ENCODE measurements at regions not wholly inside any gene's neighbourhood (a gene's known extent, or its start where the extent isn't known, plus 50 kb on each side); places are given as distances from the start of the nearest gene placed in this dataset.
"Not testable (repeated sequence)": the region's sequence is repeated elsewhere in the genome, so short reads cannot be mapped to it uniquely, and the experiment has no call there.

DNA sequence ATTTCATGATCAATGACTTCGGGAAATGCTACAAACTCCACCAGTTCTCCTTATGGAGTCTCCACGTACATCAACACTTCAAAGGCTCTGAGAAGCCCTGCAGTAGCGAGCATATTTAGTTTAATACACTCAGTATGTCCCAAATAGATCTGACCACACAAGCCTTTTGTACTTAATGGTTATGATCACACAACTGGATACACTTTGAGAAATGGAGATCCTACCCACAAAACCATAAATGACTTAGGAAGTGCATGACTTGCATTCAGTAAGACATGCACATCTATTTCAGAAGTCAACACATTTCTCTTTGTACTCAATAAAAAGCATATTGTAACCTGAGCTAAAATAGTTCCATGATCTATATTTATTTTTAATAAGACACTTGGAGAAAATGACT is 103.6 kb upstream of the SPATA12 start:
- no peak for DNase-seq (ENCODE audit: low read depth, low spot score)

- DNase-seq (ENCODE audit: low read depth, low spot score) = no peak
These were observed 104.9 kb upstream of the SPATA12 start for GRCh38 chr3:56955492-56956111.

- DNase-seq (ENCODE audit: low read depth, low spot score) = no peak
These were observed 106.3 kb upstream of the SPATA12 start for GRCh38 chr3:56954125-56954524.

GRCh38 chr3:56952846-56953245 is 107.6 kb upstream of the SPATA12 start:
- DNase-seq (ENCODE audit: low read depth, low spot score) = no peak

DNA sequence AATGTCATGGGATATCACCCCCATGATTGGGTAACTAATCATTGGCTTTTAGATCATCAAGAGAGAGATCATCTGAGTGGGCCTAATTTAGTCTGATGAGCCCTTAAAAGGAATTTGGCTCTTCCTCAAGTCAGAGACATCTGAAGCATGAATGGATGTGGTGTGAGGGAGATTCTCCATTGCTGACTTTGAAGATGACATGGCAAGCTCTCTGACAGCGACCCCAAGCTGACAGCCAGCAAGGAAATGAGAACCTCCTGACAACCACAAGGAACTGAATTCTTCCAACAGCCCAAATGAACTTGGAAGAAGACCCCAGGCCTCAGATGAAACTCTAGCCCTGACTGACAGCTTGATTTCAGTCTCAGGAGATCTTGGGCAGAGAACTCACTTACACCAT is 108.4 kb upstream of the SPATA12 start:
- DNase-seq (ENCODE audit: low read depth, low spot score) = no peak

- no peak for DNase-seq (ENCODE audit: low read depth, low spot score)
These were observed 109.1 kb upstream of the SPATA12 start for GRCh38 chr3:56951366-56951765.

DNA sequence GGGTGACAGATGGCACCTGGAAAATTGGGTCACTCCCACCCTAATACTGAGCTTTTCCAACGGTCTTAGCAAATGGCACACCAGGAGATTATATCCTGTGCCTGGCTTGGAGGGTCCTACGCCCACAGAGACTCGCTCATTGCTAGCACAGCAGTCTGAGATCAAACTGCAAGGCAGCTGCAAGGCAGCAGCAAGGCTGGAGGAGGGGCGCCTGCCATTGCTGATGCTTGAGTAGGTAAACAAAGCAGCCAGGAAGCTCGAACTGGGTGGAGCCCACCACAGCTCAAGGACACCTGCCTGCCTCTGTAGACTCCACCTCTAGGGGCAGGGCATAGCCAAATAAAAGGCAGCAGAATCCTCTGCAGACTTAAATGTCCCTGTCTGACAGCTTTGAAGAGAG is 115.1 kb upstream of the SPATA12 start:
- not testable (repeated sequence) for DNase-seq (ENCODE audit: low read depth, low spot score)

GRCh38 chr3:56942523-56942922 is 117.9 kb upstream of the SPATA12 start:
- DNase-seq (ENCODE audit: low read depth, low spot score) = no peak

GRCh38 chr3:56940976-56941375 is 119.5 kb upstream of the SPATA12 start:
- DNase-seq (ENCODE audit: low read depth, low spot score) = no peak

GRCh38 chr3:56940321-56940720 is 120.1 kb upstream of the SPATA12 start:
- DNase-seq (ENCODE audit: low read depth, low spot score) = no peak

DNA sequence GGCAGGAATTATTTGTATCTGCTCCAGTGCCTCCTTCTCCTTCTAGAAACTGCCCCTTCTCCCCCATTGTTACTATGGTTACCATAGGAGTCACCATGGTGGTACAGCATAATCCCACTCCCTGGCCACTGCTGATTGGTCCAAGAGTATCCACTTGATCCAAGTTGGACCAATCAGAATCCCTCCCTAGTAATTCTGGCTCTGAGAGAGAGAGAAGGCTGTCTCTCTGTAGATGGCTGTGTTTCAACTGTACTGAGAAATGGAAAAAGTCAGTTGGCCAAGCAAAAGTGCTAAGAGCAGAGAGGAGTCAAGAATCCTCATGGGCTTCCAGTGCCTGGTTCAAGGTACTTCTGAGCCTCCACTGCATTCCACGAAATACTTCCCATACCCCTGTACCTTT is 120.6 kb upstream of the SPATA12 start:
- DNase-seq (ENCODE audit: low read depth, low spot score) = no peak

- no peak for DNase-seq (ENCODE audit: low read depth, low spot score)
These were observed 121.9 kb upstream of the SPATA12 start for GRCh38 chr3:56938530-56938929.

DNA sequence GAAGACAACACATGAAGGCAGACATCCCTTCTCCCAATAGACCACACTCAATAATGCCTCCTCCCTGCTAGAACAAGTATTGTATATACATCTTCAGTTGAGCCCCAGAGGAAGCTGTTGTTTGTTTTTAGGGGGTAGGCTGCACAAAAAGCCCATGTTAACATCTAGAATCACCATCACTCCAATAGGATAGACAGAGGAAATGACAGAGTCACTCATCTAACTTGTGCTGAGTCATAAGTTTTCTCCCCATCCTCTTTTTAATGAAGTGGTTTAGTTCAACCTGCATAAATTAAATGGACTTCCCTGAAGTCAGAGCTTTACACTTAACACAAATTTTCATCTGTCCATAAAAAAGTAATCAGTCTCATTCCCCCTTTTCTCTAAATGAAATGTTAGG is 122.9 kb upstream of the SPATA12 start:
- no peak for DNase-seq (ENCODE audit: low read depth, low spot score)

DNA sequence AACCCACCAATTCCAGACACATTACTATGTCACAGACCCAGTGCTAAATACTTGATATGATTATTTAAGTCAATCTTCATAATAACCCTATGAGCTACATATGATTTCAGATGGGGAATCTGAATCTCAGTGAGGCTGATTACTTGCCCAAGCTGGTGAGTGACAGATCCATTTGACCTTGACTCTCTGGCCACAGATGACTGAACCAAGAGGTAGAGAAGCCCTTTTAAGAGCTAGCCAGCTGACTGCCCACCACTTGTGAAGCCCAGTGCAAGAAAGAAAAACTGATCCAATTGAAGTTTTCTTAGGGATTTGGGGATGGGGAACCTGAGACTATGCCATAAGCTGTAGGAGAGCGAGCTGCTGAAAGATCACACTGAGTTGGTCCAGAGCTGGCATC is 124.7 kb upstream of the SPATA12 start:
- DNase-seq (ENCODE audit: low read depth, low spot score) = no peak

DNA sequence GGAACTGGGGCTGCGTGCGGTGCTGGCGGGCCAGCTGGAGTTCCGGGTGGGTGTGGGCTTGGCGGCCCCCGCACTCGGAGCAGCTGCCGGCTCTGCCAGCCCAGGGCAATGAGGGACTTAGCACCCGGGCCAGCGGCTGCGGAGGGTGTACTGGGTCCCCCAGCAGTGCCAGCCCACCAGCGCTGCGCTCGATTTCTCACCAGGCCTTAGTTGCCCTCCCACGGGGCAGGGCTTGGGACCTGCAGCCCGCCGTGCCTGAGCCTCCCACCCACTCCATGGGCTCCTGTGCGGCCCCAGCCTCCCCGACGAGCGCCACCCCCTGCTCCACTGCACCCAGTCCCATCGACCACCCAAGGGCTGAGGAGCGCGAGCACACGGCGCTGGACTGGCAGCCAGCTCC is 126.0 kb upstream of the SPATA12 start:
- DNase-seq (ENCODE audit: low read depth, low spot score) = not testable (repeated sequence)

DNA sequence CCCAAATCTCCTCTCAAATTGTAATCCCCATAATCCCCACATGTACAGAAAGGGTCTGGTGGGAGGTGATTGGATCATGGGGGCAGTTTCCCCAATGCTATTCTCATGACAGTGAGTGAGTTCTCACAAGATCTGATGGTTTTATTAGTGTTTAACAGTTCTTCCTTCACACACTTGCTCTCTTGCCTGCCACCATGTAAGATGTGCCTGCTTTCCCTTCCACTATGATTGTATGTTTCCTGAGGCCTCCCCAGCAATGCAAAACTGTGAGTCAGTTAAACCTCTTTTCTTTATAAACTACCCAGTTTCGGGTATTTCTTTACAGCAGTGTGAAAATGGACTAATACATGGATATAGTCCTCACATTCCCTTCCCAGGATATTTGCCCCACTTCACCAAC is 126.7 kb upstream of the SPATA12 start:
- no peak for DNase-seq (ENCODE audit: low read depth, low spot score)

- no peak for DNase-seq (ENCODE audit: low read depth, low spot score)
These were observed 127.6 kb upstream of the SPATA12 start for GRCh38 chr3:56932866-56933265.

GRCh38 chr3:56931836-56932235 is 128.6 kb upstream of the SPATA12 start:
- DNase-seq (ENCODE audit: low read depth, low spot score) = no peak

DNA sequence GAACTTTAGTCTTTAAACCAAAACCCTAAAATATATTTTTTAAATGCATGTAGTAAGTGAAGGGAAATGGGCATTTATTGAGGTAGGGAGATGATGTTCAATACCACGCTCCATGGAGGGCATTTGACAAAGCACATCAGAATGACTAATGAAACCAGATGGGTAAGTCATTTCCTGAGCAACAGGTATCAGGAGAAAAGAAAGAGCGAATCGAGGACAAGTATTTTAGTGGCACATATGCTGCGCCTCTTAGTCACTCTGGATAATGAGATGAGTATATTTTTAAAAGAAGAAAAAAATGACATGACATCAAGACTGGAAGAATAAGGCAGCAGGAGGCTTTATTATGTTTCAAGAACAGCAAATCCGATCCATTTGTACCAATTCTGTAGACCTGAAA is 129.0 kb upstream of the ARHGEF3 start:
- no peak for DNase-seq (ENCODE audit: low read depth, low spot score)

- DNase-seq (ENCODE audit: low read depth, low spot score) = no peak
These were observed 128.3 kb upstream of the ARHGEF3 start for GRCh38 chr3:56929809-56930615.

DNA sequence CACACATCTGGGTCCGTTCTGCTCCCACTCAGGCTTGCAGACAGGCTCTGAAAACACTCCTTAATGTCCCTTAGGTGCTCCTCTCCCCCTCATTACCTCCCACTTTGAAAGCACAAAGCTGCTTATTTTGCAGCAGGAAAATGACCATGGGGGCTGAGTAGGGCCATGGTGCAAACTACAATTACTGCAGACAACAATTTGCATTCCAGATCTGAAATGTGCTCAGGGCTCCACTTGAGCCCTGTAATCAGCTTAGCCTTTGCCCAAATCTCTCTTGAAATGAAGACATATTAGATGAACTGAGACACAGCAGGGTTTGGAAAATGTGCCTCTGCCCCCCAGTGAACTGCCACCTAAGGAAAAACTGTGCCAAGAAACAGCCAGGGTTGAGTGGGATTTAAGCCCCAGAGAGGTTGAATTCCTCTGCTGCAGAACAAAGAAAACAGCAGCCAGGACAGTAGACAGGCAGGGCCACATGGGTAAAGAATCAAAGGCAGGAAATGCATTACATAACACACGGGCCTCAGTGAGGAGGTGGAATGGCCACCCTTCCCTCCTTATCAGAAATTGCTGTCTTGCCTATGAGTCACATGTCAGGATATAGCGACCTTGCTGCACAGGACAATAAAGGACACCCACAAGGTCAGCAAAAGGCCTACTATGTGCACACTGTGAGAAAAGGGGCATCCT is 126.8 kb upstream of the ARHGEF3 start:
- DNase-seq (ENCODE audit: low read depth, low spot score) = no peak

GRCh38 chr3:56927855-56928254 is 126.1 kb upstream of the ARHGEF3 start:
- DNase-seq (ENCODE audit: low read depth, low spot score) = no peak

- DNase-seq (ENCODE audit: low read depth, low spot score) = no peak
These were observed 125.2 kb upstream of the ARHGEF3 start for GRCh38 chr3:56926947-56927282.

All from smooth muscle cell of the brain vasculature (primary cell).